Suprapubic skin (tissue), 4 donors: ENCODE measurements at regions not wholly inside any gene's neighbourhood (a gene's known extent, or its start where the extent isn't known, plus 50 kb on each side); places are given as distances from the start of the nearest gene placed in this dataset.

Source experiments
- DNase-seq, 2 donors: peaks; one replicate each; pipeline ENCODE4 v3.0.0-alpha.2; 2019; ENCODE audit warnings: low spot score in 2 of 2
- H3K27ac ChIP-seq: fragments of 200-600 bp; sonication (generic); one replicate; pipeline ENCODE4 v1.5.1; 2019
- H3K27me3 ChIP-seq: fragments of 200-600 bp; sonication (generic); one replicate; pipeline ENCODE4 v1.5.1; 2019
- H3K36me3 ChIP-seq: fragments of 200-600 bp; sonication (generic); one replicate; pipeline ENCODE4 v1.5.1; 2019
- H3K4me1 ChIP-seq: fragments of 200-600 bp; sonication (generic); one replicate; pipeline ENCODE4 v1.5.1; 2019
- H3K4me3 ChIP-seq: fragments of 200-600 bp; sonication (generic); one replicate; pipeline ENCODE4 v1.5.1; 2019; ENCODE audit warnings: mild to moderate bottlenecking
- H3K9me3 ChIP-seq: fragments of 200-600 bp; sonication (generic); one replicate; pipeline ENCODE4 v1.5.1; 2019
- CTCF ChIP-seq, 2 donors: fragments of 200-600 bp in 1 of 2; fragments of 450-650 bp in 1 of 2; sonication (generic) in 1 of 2; IDR thresholded peaks; one replicate each; pipeline ENCODE4 v1.5.1; 2016 to 2019; ENCODE audit warnings: antibody characterized with exemption in 2 of 2, mild to moderate bottlenecking in 1 of 2, moderate library complexity in 1 of 2
- EP300 ChIP-seq: sonication (generic); formaldehyde crosslinking; IDR thresholded peaks from one replicate; pipeline ENCODE4 v1.6.1; 2017; ENCODE audit warnings: antibody characterized with exemption
- POLR2A ChIP-seq, 2 donors: fragments of 450-650 bp; IDR thresholded peaks; one replicate each; pipeline ENCODE4 v1.6.1; 2017; ENCODE audit warnings: antibody characterized with exemption in 2 of 2, mild to moderate bottlenecking in 2 of 2, moderate library complexity in 2 of 2
- POLR2AphosphoS5 ChIP-seq, 3 donors: sonication (generic); formaldehyde crosslinking; IDR thresholded peaks; one replicate each; pipeline ENCODE4 v1.6.1; 2017; ENCODE audit warnings: antibody characterized with exemption in 3 of 3
- WGBS: methylation state at CpG from one replicate; pipeline ENCODE4 v1.1.5; 2018; 5-methylcytosine and 5-hydroxymethylcytosine counted together

DNA sequence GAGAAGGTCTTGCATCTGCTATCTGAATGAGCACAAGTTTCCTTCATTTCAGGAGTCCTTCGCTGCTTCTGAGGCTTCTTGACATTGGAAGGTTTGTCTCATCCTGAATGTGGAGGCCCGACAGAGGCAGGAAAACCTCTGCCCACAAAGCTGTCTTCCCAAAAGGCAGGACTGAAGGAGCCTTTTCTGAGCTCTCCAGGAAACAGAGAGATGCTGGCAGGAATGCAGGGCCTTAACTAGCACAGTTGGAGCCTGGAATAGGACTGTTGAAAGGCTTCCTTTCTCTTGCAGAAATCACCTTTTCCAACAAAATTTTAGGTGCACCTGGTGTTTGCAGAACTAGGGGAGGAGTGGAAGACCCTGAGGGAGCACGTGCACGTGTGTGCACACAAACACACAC lies 637.4 kb upstream of the MKI67 start:
- H3K4me1 ChIP-seq: no peaks in the 10 kb centered on the region
- 84% methylated on average over 4 of the region's 4 CpGs for WGBS
- TF ChIP-seq CTCF (IDR thresholded peaks at IDR 0.05) (no peak), POLR2A (IDR thresholded peaks at IDR 0.05) (no peak), POLR2AphosphoS5 (IDR thresholded peaks at IDR 0.05) (no peak), EP300 (no peak)

DNA sequence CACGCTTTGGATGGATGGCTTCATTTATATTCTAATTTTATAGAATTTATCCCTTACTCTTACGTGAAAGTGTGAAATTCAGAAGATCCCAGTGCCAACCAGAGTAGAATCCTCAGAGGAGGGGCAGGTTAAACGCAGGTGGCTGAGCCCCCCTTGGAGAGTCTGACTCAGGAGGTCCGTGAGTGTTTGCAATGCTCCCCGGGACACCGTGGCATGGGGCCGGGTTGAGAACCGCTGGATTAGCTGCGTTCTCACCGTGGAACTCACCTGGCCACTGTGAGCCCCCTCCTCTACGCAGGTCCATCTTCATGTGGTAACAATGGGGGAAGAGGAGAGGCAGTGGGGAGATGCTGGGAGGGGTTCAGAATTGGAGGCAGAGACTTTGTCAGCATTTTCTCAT lies 638.0 kb upstream of the MKI67 start:
- Histone ChIP-seq H3K4me1 (no peaks in the 10 kb centered on the region), H3K27me3 (no peaks in the 10 kb centered on the region), H3K9me3 (no peaks in the 10 kb centered on the region), H3K27ac (no peak overlapping the region), H3K36me3 (no peaks in the 10 kb centered on the region), H3K4me3 (no peak overlapping the region)
- DNase-seq: no peak
- TF ChIP-seq POLR2AphosphoS5 (IDR thresholded peaks at IDR 0.05): no peak
- no peak for TF ChIP-seq EP300
- no peak for TF ChIP-seq POLR2A (IDR thresholded peaks at IDR 0.05)
- no peak for TF ChIP-seq CTCF (IDR thresholded peaks at IDR 0.05)
- WGBS: 94% methylated on average over 11 of the region's 11 CpGs

More for the DNA sequence above, 637.4 kb upstream of the MKI67 start:
- no peaks in the 10 kb centered on the region for H3K27me3 ChIP-seq
- no peaks in the 10 kb centered on the region for H3K9me3 ChIP-seq
- H3K36me3 ChIP-seq: no peaks in the 10 kb centered on the region
- no peak overlapping the region for H3K4me3 ChIP-seq
- no peak overlapping the region for H3K27ac ChIP-seq
- DNase-seq: no peak

- no peaks in the 10 kb centered on the region for H3K36me3 ChIP-seq
- no peak overlapping the region for H3K4me3 ChIP-seq
- WGBS: 86% methylated on average over 2 of the region's 2 CpGs
- no peak overlapping the region for H3K27ac ChIP-seq
- H3K9me3 ChIP-seq: no peaks in the 10 kb centered on the region
- no peaks in the 10 kb centered on the region for H3K4me1 ChIP-seq
- TF ChIP-seq POLR2AphosphoS5 (IDR thresholded peaks at IDR 0.05) (no peak), POLR2A (IDR thresholded peaks at IDR 0.05) (no peak), EP300 (no peak), CTCF (IDR thresholded peaks at IDR 0.05) (no peak)
- no peak for DNase-seq
- H3K27me3 ChIP-seq: no peaks in the 10 kb centered on the region
Measured at GRCh38 chr10:128766915-128767314, 640.7 kb upstream of the MKI67 start.

GRCh38 chr10:128774979-128775378 lies 648.8 kb upstream of the MKI67 start:
- H3K27me3 ChIP-seq: no peaks in the 10 kb centered on the region
- H3K27ac ChIP-seq: no peak overlapping the region
- WGBS: 100% methylated on average over 1 of the region's 1 CpG
- no peak for DNase-seq
- H3K9me3 ChIP-seq: no peaks in the 10 kb centered on the region
- no peaks in the 10 kb centered on the region for H3K36me3 ChIP-seq
- H3K4me3 ChIP-seq: no peak overlapping the region
- TF ChIP-seq POLR2AphosphoS5 (IDR thresholded peaks at IDR 0.05) (no peak), EP300 (no peak), POLR2A (IDR thresholded peaks at IDR 0.05) (no peak), CTCF (IDR thresholded peaks at IDR 0.05) (no peak)
- H3K4me1 ChIP-seq: no peaks in the 10 kb centered on the region

GRCh38 chr10:128775743-128776142 lies 649.5 kb upstream of the MKI67 start:
- TF ChIP-seq EP300 (no peak), CTCF (IDR thresholded peaks at IDR 0.05) (no peak), POLR2A (IDR thresholded peaks at IDR 0.05) (no peak), POLR2AphosphoS5 (IDR thresholded peaks at IDR 0.05) (no peak)
- Histone ChIP-seq H3K36me3 (no peaks in the 10 kb centered on the region), H3K4me1 (no peaks in the 10 kb centered on the region), H3K27me3 (no peaks in the 10 kb centered on the region), H3K27ac (no peak overlapping the region), H3K9me3 (no peaks in the 10 kb centered on the region), H3K4me3 (no peak overlapping the region)
- 91% methylated on average over 10 of the region's 10 CpGs for WGBS
- DNase-seq: no peak
